DND-41 (cell line): ENCODE measurements at regions not wholly inside any gene's neighbourhood (a gene's known extent, or its start where the extent isn't known, plus 50 kb on each side); places are given as distances from the start of the nearest gene placed in this dataset.

Source experiments
- ATAC-seq: fragments of 200-7000 bp; cut with Tn5 transposase; 3 replicates; pipeline ENCODE4 v1.9.1; 2021; ENCODE audit warnings: low read depth; ENCODE audit not compliant: insufficient read depth
- DNase-seq: peaks from one replicate; pipeline ENCODE4 v3.0.0-alpha.2; 2020
- H2AFZ ChIP-seq: 2 replicates; pipeline ENCODE4 v1.6.0; 2012; ENCODE audit warnings: low read depth, low read length
- H3K27ac ChIP-seq: 2 replicates; pipeline ENCODE4 v1.5.1; 2012; ENCODE audit warnings: low read length, inconsistent platforms
- H3K27me3 ChIP-seq: fragments of 200-600 bp; sonication (generic); 2 replicates; pipeline ENCODE4 v1.6.0; 2012; ENCODE audit warnings: low read length, mild to moderate bottlenecking, inconsistent platforms; ENCODE audit not compliant: insufficient read depth, poor library complexity
- H3K36me3 ChIP-seq: 2 replicates; pipeline ENCODE4 v1.5.1; 2012; ENCODE audit warnings: low read length, inconsistent platforms; ENCODE audit not compliant: insufficient read depth
- H3K4me1 ChIP-seq: 2 replicates; pipeline ENCODE4 v1.5.1; 2012; ENCODE audit warnings: mild to moderate bottlenecking, low read length; ENCODE audit not compliant: insufficient read depth
- H3K4me2 ChIP-seq: 2 replicates; pipeline ENCODE4 v1.6.0; 2012; ENCODE audit warnings: mild to moderate bottlenecking, moderate library complexity, low read length, inconsistent platforms; ENCODE audit not compliant: insufficient read depth
- H3K4me3 ChIP-seq, 2 experiments: fragments of 200-600 bp in 1 of 2; shearing (Covaris generic) in 1 of 2; 2 replicates each; pipeline ENCODE4 v1.5.1; 2012 to 2016; ENCODE audit warnings: inconsistent platforms in 2 of 2, low read length in 2 of 2, mild to moderate bottlenecking in 2 of 2, low read depth in 1 of 2, moderate library complexity in 1 of 2
- H3K79me2 ChIP-seq: 2 replicates; pipeline ENCODE4 v1.6.0; 2012; ENCODE audit warnings: low read length, inconsistent platforms; ENCODE audit not compliant: insufficient read depth
- H3K9ac ChIP-seq: 2 replicates; pipeline ENCODE4 v1.6.0; 2012; ENCODE audit warnings: low read depth, mild to moderate bottlenecking, inconsistent platforms, low read length, moderate library complexity
- H3K9me3 ChIP-seq: 2 replicates; pipeline ENCODE4 v1.5.1; 2012; ENCODE audit warnings: low read length, moderate library complexity, mild to moderate bottlenecking, inconsistent platforms; ENCODE audit not compliant: insufficient read depth, severe bottlenecking
- H4K20me1 ChIP-seq: 2 replicates; pipeline ENCODE4 v1.6.0; 2012; ENCODE audit warnings: low read length; ENCODE audit not compliant: insufficient read depth
- EZH2 ChIP-seq: IDR thresholded peaks from 3 replicates; pipeline ENCODE4 v1.6.1; 2012; ENCODE audit warnings: borderline replicate concordance, low read depth, mild to moderate bottlenecking, moderate library complexity, low read length, inconsistent platforms; ENCODE audit not compliant: severe bottlenecking
- TF ChIP-seq, protein P1 (sequence below): IDR thresholded peaks from 2 replicates; pipeline ENCODE4 v1.5.1; 2012; ENCODE audit warnings: borderline replicate concordance, low read length, moderate library complexity, mild to moderate bottlenecking; ENCODE audit not compliant: poor library complexity, severe bottlenecking; ENCODE audit errors: extremely low read depth

GRCh38 chr10:58965855-58966254 lies 210.6 kb upstream of the PHYHIPL start:
- no peak for TF ChIP-seq EZH2
- Histone ChIP-seq H3K27me3 (no peaks in the 10 kb centered on the region), H3K9ac (no peak overlapping the region), H3K4me2 (no peak overlapping the region), H3K27ac (no peak overlapping the region), H2AFZ (no peak overlapping the region), H3K9me3 (no peaks in the 10 kb centered on the region), H3K36me3 (no peaks in the 10 kb centered on the region), H3K4me1 (no peaks in the 10 kb centered on the region), H3K4me3 (no peak overlapping the region), H4K20me1 (no peaks in the 10 kb centered on the region), H3K79me2 (no peaks in the 10 kb centered on the region)
- ATAC-seq (no peak), DNase-seq (no peak)

DNA sequence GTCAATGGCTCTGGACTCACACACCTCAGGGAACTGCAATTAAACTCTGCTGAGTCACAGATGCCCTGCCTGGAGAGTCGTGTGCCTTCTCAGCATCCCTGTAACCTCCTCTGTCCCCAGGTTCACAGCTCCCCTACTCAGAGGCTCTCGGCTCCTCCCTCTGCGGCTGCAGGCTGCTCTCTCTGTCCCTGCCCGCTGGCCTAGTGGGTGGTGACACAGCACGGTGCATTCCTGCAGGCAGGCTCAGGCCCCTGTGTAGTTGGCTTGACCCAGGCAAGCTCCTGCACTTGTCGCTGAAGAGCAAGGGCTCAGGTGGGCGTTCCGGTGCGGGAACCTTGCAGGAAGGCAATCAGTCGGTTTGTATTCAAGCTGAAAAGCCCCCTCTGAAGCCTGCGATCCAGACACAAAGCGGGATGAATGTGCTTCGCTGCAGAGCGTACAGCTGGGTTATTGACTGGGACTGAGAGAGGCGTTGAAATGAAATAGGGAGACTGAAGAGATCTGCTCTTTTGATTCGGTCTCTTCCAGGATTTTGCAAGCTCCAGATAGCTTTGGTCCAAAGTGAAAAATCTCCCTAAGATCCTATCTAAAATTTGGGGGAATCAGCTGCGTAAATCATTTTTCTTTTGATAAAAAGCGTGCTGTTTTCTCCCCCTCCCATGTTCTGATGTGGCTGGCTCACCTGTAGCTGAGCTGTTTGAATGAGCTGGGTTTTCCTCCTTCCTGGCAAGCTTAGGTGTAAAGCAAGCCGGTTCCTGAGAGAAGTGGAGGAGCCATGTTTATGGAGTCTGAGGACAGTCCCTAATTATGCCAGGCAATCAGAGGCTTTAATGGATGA lies 208.7 kb upstream of the PHYHIPL start:
- no peaks in the 10 kb centered on the region for H3K27me3 ChIP-seq
- no peak overlapping the region for H3K4me2 ChIP-seq
- no peak for DNase-seq

DNA sequence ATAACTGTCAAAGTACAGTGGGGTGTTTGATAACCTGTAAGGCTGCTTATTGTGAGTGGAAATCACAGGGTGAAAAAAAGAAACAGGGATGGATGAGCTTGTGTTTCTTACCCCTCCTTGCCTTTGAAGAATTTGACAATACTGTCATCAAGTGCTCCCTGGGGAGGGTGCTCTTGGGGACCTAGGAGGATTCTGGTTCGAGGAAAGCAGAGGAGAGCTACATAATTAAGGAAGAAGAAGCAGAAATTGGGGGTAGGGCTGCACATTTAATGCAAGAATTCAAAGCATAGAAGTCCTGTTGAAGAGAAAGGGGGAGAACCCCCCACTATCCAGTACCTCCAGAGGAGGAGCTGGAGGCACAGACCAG lies 208.1 kb upstream of the PHYHIPL start:
- no peaks in the 10 kb centered on the region for H3K79me2 ChIP-seq
- H3K9me3 ChIP-seq, result no peaks in the 10 kb centered on the region
- no peak overlapping the region for H3K4me2 ChIP-seq
- no peak overlapping the region for H3K9ac ChIP-seq
- H3K4me3 ChIP-seq, result no peak overlapping the region
- H2AFZ ChIP-seq, result no peak overlapping the region
- H3K27me3 ChIP-seq, result no peaks in the 10 kb centered on the region
- no peak overlapping the region for H3K27ac ChIP-seq
- no peaks in the 10 kb centered on the region for H3K36me3 ChIP-seq
- DNase-seq (no peak), ATAC-seq (no peak)
- H4K20me1 ChIP-seq, result no peaks in the 10 kb centered on the region
- TF ChIP-seq, protein P1, sequence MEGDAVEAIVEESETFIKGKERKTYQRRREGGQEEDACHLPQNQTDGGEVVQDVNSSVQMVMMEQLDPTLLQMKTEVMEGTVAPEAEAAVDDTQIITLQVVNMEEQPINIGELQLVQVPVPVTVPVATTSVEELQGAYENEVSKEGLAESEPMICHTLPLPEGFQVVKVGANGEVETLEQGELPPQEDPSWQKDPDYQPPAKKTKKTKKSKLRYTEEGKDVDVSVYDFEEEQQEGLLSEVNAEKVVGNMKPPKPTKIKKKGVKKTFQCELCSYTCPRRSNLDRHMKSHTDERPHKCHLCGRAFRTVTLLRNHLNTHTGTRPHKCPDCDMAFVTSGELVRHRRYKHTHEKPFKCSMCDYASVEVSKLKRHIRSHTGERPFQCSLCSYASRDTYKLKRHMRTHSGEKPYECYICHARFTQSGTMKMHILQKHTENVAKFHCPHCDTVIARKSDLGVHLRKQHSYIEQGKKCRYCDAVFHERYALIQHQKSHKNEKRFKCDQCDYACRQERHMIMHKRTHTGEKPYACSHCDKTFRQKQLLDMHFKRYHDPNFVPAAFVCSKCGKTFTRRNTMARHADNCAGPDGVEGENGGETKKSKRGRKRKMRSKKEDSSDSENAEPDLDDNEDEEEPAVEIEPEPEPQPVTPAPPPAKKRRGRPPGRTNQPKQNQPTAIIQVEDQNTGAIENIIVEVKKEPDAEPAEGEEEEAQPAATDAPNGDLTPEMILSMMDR, result no peak
- TF ChIP-seq EZH2, result no peak
- no peaks in the 10 kb centered on the region for H3K4me1 ChIP-seq

More for the DNA sequence above, 208.7 kb upstream of the PHYHIPL start:
- H3K36me3 ChIP-seq, result no peaks in the 10 kb centered on the region
- ATAC-seq, result no peak
- no peak overlapping the region for H3K9ac ChIP-seq
- no peaks in the 10 kb centered on the region for H3K4me1 ChIP-seq
- no peaks in the 10 kb centered on the region for H3K9me3 ChIP-seq
- H3K79me2 ChIP-seq, result no peaks in the 10 kb centered on the region
- H4K20me1 ChIP-seq, result no peaks in the 10 kb centered on the region
- H3K27ac ChIP-seq, result no peak overlapping the region
- no peak overlapping the region for H2AFZ ChIP-seq
- TF ChIP-seq EZH2, result no peak
- TF ChIP-seq, protein P1, result no peak
- no peak overlapping the region for H3K4me3 ChIP-seq

- no peak overlapping the region for H3K27ac ChIP-seq
- H3K27me3 ChIP-seq, result no peaks in the 10 kb centered on the region
- TF ChIP-seq EZH2, result no peak
- TF ChIP-seq, protein P1, result no peak
- H3K4me1 ChIP-seq, result no peaks in the 10 kb centered on the region
- ATAC-seq, result no peak
- no peak overlapping the region for H3K4me2 ChIP-seq
- no peaks in the 10 kb centered on the region for H4K20me1 ChIP-seq
- H3K9ac ChIP-seq, result no peak overlapping the region
- H3K9me3 ChIP-seq, result no peaks in the 10 kb centered on the region
- no peak overlapping the region for H2AFZ ChIP-seq
- DNase-seq, result no peak
- H3K4me3 ChIP-seq, result no peak overlapping the region
- no peaks in the 10 kb centered on the region for H3K79me2 ChIP-seq
- H3K36me3 ChIP-seq, result no peaks in the 10 kb centered on the region
Observed at GRCh38 chr10:58969576-58969975, 206.9 kb upstream of the PHYHIPL start.
